ENCODE measurements at regions not wholly inside any gene's neighbourhood (a gene's known extent, or its start where the extent isn't known, plus 50 kb on each side); places are given as distances from the start of the nearest gene placed in this dataset.
"Not testable (repeated sequence)": the region's sequence is repeated elsewhere in the genome, so short reads cannot be mapped to it uniquely, and the experiment has no call there.

DNA sequence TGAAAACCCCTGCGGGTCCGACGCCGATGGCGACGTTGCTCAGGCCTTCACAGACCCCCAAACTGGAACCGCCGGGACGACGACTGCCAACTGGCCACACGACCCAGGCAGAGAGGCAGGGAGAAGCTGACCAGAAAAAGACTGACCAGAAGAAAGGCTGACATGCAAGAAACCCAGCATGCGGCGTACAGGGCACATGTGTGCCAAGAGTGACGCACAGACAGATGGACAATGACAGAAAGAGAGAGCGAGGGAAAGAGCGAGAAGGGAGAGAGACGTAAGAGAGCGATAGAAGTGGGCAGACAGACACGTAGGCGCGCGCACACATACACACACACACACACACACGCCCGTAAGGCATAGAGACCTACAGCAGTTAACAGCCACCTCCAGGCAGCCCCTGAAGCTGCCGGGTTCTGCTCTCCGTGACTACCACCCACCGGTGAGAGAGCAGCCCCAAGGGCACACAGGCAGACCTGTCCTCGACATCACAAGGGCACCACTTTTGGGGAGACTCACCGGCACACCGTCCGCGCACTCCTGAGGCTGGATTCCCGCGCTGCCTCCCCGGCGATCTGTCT is 67.2 kb upstream of the ZNF527 start:
- DNase-seq (ENCODE audit: low spot score): no peak

- no peak for DNase-seq (ENCODE audit: low spot score)
Measured at GRCh38 chr19:37304190-37304883, 66.6 kb upstream of the ZNF527 start.

GRCh38 chr19:37304884-37305255 is 66.0 kb upstream of the ZNF527 start:
- no peak for DNase-seq (ENCODE audit: low spot score)

- no peak for DNase-seq (ENCODE audit: low spot score)
Measured at GRCh38 chr19:37306383-37306963, 64.4 kb upstream of the ZNF527 start.

DNA sequence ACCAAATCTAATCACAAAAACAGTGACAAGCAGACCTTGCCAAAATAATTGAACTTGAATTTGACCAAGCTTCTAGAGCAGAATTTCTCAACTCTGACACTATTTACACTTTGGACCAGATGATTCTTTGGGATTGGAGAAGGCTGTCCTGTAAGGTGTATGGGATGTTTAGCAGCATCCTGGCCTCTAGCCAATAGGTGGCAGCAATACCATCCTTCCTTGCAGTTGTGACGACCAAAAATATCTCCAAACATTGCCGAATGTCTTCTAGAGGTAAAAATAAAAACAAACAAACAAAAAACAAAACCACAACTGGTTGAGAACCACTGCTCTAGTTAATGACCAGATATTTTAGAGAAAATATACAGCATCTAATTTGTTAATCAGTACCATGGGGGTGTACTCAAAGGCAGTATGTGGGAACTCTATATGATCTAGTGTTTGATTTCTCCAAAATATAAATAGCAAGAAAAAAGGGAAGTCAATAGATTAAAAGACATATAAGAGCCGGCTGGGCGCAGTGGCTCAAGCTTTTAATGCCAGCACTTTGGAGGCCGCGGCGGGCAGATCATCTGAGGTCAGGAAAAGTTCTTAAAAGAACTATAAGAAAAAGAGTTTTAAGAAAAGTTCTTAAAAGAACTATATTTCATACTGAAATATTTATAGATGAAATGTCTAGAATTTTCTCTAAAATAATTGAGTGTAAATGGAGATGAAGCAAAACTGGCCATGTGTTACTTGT is 60.9 kb upstream of the ZNF527 start:
- DNase-seq (ENCODE audit: low spot score): no peak

DNA sequence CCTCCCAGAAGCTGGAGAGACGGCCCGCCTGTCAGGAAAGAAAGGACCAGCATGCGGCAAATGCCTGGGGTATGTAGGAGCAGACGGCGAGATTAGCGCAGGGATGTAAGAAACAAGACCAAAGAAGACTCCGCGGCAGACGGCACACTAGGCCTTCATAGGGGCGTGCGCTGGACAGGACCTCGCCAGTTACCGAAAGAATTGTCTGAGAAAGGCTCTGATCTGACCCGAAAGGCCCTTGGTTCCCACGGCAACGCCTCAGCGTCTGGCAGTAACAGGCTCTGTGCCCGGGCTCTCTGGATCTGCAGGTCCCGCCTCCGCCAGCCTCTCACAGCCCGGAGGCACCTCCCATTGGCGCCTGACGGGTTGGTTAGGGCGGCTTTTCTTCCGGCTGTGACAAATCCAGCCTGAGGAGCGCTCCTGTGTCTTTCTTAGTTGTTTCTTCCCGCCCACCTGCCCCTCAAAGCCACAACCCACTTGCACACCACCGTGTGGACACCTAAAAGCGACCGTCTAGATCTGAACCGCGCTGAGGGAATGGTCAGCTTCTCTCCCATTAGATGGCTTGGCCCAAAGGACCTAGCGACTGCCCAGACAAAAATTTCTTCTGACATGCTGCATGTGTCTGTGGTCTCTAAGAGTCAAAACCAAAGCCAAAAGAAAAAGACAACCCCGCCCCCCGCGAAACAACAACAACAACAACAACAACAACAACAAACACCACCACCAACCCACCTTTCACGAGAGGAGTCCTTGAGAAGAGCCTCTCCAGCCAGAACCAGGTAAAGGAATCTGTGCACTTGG is 58.2 kb upstream of the ZNF527 start:
- peak; percentile 45 for DNase-seq (ENCODE audit: low spot score)

- no peak for DNase-seq (ENCODE audit: low spot score)
Measured at GRCh38 chr19:37313335-37313627, 57.6 kb upstream of the ZNF527 start.

DNA sequence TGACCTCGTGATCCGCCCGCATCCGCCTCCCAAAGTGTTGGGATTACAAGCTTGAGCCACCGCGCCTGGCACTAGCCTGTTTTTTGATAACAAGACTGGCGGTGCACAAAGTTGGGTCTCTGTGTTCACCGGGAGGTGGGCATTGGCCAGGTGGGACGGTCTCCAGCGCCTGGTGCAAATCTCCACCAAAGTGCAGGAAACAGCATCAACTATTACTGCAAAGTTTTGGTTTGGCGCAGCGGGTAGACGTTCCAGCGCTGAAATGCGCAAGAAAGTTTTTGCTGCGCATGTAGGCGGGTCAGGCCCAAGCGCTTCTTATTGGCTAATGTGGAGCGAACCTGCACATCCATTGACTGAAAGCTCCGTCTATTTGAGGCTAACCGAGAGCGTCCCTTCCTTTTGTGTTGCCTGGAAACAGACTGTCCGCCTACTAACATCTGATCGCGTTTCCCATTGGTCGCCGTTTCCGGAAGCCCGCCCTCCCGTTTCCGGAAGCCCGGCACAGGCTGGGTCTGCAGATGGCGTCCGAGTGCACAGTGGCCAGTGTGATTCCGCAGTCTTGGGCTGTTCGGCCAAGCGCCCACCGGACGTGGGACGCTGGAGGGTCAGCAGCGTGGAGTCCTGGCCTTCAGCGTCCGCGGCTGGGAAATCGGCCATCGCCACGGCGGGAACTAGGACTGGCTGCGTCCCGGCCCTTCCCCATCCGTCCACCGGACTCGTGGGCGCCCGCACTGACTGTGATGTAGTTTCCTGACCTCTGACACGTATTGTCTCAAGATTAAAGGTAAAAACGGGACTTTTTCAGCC is 53.3 kb upstream of the ZNF527 start:
- peak; percentile 99 for DNase-seq (ENCODE audit: low spot score)

DNA sequence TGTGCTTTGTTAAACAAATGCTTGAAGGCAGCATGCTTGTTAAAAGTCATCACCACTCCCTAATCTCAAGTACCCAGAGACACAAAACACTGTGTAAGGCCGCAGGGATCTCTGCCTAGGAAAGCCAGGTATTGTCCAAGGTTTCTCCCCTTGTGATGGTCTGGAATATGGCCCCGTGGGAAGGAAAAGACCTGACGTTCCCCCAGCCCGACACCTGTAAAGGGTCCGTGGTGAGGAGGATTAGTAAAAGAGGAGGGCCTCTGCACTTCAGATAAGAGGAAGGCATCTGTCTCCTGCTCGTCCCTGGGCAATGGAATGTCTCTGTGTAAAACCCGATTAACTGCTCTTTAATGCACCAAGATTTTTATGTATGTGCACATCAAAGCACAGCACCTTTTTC is 49.9 kb upstream of the ZNF527 start:
- not testable (repeated sequence) for DNase-seq (ENCODE audit: low spot score)
